ENCODE measurements at regions not wholly inside any gene's neighbourhood (a gene's known extent, or its start where the extent isn't known, plus 50 kb on each side); places are given as distances from the start of the nearest gene placed in this dataset.

DNA sequence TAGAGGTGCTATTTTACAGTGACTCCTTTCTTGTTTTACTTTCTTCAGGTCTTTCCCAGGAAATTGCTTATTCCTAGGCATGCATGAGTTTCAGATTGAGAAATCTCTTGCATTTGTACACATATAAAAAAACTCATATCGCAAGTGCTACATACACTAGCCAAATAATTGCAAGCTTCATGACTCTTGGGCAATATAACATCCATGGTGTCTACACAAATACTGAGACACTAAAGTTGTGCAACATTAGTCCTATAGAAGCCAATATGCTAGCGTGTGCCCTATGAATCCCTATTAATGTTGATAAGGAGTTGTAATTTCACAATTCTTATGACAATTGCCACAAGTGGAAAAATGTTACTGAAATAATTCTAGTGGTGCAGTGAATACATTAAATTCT, 591.0 kb downstream of the ADGRL2 start:
- TF ChIP-seq, protein P1, sequence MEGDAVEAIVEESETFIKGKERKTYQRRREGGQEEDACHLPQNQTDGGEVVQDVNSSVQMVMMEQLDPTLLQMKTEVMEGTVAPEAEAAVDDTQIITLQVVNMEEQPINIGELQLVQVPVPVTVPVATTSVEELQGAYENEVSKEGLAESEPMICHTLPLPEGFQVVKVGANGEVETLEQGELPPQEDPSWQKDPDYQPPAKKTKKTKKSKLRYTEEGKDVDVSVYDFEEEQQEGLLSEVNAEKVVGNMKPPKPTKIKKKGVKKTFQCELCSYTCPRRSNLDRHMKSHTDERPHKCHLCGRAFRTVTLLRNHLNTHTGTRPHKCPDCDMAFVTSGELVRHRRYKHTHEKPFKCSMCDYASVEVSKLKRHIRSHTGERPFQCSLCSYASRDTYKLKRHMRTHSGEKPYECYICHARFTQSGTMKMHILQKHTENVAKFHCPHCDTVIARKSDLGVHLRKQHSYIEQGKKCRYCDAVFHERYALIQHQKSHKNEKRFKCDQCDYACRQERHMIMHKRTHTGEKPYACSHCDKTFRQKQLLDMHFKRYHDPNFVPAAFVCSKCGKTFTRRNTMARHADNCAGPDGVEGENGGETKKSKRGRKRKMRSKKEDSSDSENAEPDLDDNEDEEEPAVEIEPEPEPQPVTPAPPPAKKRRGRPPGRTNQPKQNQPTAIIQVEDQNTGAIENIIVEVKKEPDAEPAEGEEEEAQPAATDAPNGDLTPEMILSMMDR (IDR thresholded peaks at IDR 0.05): no peak
- no peak for TF ChIP-seq NFYB (CRISPR knock-in tag; conservative IDR thresholded peaks at IDR 0.05; ENCODE audit: low read depth)
- TF ChIP-seq, protein P2, sequence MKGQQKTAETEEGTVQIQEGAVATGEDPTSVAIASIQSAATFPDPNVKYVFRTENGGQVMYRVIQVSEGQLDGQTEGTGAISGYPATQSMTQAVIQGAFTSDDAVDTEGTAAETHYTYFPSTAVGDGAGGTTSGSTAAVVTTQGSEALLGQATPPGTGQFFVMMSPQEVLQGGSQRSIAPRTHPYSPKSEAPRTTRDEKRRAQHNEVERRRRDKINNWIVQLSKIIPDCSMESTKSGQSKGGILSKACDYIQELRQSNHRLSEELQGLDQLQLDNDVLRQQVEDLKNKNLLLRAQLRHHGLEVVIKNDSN (CRISPR knock-in tag; IDR thresholded peaks at IDR 0.05): no peak
- TF ChIP-seq, protein P3, sequence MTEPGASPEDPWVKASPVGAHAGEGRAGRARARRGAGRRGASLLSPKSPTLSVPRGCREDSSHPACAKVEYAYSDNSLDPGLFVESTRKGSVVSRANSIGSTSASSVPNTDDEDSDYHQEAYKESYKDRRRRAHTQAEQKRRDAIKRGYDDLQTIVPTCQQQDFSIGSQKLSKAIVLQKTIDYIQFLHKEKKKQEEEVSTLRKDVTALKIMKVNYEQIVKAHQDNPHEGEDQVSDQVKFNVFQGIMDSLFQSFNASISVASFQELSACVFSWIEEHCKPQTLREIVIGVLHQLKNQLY (CRISPR knock-in tag; IDR thresholded peaks at IDR 0.05): no peak
- TF ChIP-seq, protein P4, sequence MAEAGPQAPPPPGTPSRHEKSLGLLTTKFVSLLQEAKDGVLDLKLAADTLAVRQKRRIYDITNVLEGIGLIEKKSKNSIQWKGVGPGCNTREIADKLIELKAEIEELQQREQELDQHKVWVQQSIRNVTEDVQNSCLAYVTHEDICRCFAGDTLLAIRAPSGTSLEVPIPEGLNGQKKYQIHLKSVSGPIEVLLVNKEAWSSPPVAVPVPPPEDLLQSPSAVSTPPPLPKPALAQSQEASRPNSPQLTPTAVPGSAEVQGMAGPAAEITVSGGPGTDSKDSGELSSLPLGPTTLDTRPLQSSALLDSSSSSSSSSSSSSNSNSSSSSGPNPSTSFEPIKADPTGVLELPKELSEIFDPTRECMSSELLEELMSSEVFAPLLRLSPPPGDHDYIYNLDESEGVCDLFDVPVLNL (CRISPR knock-in tag; IDR thresholded peaks at IDR 0.05; ENCODE audit: borderline replicate concordance, low read depth): no peak
- TF ChIP-seq, protein P5, sequence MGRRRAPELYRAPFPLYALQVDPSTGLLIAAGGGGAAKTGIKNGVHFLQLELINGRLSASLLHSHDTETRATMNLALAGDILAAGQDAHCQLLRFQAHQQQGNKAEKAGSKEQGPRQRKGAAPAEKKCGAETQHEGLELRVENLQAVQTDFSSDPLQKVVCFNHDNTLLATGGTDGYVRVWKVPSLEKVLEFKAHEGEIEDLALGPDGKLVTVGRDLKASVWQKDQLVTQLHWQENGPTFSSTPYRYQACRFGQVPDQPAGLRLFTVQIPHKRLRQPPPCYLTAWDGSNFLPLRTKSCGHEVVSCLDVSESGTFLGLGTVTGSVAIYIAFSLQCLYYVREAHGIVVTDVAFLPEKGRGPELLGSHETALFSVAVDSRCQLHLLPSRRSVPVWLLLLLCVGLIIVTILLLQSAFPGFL (CRISPR knock-in tag; IDR thresholded peaks at IDR 0.05; ENCODE audit: borderline replicate concordance): no peak
- TF ChIP-seq, protein P6, sequence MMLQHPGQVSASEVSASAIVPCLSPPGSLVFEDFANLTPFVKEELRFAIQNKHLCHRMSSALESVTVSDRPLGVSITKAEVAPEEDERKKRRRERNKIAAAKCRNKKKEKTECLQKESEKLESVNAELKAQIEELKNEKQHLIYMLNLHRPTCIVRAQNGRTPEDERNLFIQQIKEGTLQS (CRISPR knock-in tag; conservative IDR thresholded peaks at IDR 0.05): no peak
- no peak for TF ChIP-seq SP1 (CRISPR knock-in tag; conservative IDR thresholded peaks at IDR 0.05)
- TF ChIP-seq ZNF138 (CRISPR knock-in tag; conservative IDR thresholded peaks at IDR 0.05): no peak
- TF ChIP-seq CBFB (CRISPR knock-in tag; IDR thresholded peaks at IDR 0.05; ENCODE audit: low read depth): no peak
- TF ChIP-seq, protein P7, sequence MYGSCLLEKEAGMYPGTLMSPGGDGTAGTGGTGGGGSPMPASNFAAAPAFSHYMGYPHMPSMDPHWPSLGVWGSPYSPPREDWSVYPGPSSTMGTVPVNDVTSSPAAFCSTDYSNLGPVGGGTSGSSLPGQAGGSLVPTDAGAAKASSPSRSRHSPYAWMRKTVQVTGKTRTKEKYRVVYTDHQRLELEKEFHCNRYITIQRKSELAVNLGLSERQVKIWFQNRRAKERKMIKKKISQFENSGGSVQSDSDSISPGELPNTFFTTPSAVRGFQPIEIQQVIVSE (CRISPR knock-in tag; IDR thresholded peaks at IDR 0.05; ENCODE audit: borderline replicate concordance): no peak
- no peak for TF ChIP-seq FOXJ3 (CRISPR knock-in tag; IDR thresholded peaks at IDR 0.05; ENCODE audit: borderline replicate concordance)
- TF ChIP-seq, protein P8, sequence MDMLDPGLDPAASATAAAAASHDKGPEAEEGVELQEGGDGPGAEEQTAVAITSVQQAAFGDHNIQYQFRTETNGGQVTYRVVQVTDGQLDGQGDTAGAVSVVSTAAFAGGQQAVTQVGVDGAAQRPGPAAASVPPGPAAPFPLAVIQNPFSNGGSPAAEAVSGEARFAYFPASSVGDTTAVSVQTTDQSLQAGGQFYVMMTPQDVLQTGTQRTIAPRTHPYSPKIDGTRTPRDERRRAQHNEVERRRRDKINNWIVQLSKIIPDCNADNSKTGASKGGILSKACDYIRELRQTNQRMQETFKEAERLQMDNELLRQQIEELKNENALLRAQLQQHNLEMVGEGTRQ (CRISPR knock-in tag; IDR thresholded peaks at IDR 0.05): no peak
